Neural cell (in vitro differentiated cells): ENCODE measurements at regions not wholly inside any gene's neighbourhood (a gene's known extent, or its start where the extent isn't known, plus 50 kb on each side); places are given as distances from the start of the nearest gene placed in this dataset.

Source experiments
- CTCF ChIP-seq: fragments of 450-650 bp; IDR thresholded peaks from 2 replicates; pipeline ENCODE4 v1.5.1; 2014; ENCODE audit warnings: antibody characterized with exemption, mild to moderate bottlenecking, moderate library complexity; ENCODE audit not compliant: poor library complexity, severe bottlenecking
- EP300 ChIP-seq: fragments of 450-650 bp; conservative IDR thresholded peaks from 2 replicates; pipeline ENCODE4 v1.6.1; 2014; ENCODE audit warnings: antibody characterized with exemption, mild to moderate bottlenecking, moderate library complexity; ENCODE audit not compliant: poor library complexity, severe bottlenecking
- EZH2 ChIP-seq: fragments of 200-600, 300-800 bp; shearing (Covaris generic), sonication (generic); IDR thresholded peaks from 2 replicates; pipeline ENCODE4 v1.6.1; 2014; ENCODE audit warnings: antibody characterized with exemption, low read length, borderline replicate concordance, mild to moderate bottlenecking; ENCODE audit not compliant: insufficient read depth, poor library complexity, severe bottlenecking
- MXI1 ChIP-seq: fragments of 450-650 bp; conservative IDR thresholded peaks from 2 replicates; pipeline ENCODE4 v1.6.1; 2014; ENCODE audit warnings: antibody characterized with exemption, mild to moderate bottlenecking; ENCODE audit not compliant: poor library complexity, severe bottlenecking
- POLR2AphosphoS5 ChIP-seq: IDR thresholded peaks from 2 replicates; pipeline ENCODE4 v1.6.1; 2012
- RAD21 ChIP-seq: fragments of 450-650 bp; conservative IDR thresholded peaks from 2 replicates; pipeline ENCODE4 v1.6.1; 2014; ENCODE audit warnings: antibody characterized with exemption, mild to moderate bottlenecking, moderate library complexity

- TF ChIP-seq CTCF (no peak), POLR2AphosphoS5 (no peak), EP300 (no peak), MXI1 (no peak), RAD21 (no peak), EZH2 (no peak)
Measured at GRCh38 chr7:69095127-69095526, 503.1 kb upstream of the AUTS2 start.
